Duodenal mucosa (tissue), 2 donors: ENCODE measurements at regions not wholly inside any gene's neighbourhood (a gene's known extent, or its start where the extent isn't known, plus 50 kb on each side); places are given as distances from the start of the nearest gene placed in this dataset.

Experiments
- H3K27ac ChIP-seq: one replicate; pipeline ENCODE4 v1.7.0; 2013; ENCODE audit warnings: low read depth, low read length
- H3K27me3 ChIP-seq, 2 donors: one replicate each; pipeline ENCODE4 v1.7.0; 2013; ENCODE audit warnings: low read length in 2 of 2, control low read depth in 1 of 2; ENCODE audit not compliant: insufficient read depth in 2 of 2, control insufficient read depth in 1 of 2
- H3K36me3 ChIP-seq, 2 donors: one replicate each; pipeline ENCODE4 v1.7.0; 2013; ENCODE audit warnings: low read length in 2 of 2, control low read depth in 1 of 2; ENCODE audit not compliant: insufficient read depth in 2 of 2, control insufficient read depth in 1 of 2
- H3K4me1 ChIP-seq, 2 donors: one replicate each; pipeline ENCODE4 v1.7.0; 2013; ENCODE audit warnings: low read length in 2 of 2, control low read depth in 1 of 2; ENCODE audit not compliant: insufficient read depth in 2 of 2, control insufficient read depth in 1 of 2
- H3K4me3 ChIP-seq, 2 donors: one replicate each; pipeline ENCODE4 v1.7.0; 2013; ENCODE audit warnings: low read length in 2 of 2, low read depth in 1 of 2
- H3K9ac ChIP-seq, 2 donors: one replicate each; pipeline ENCODE4 v1.7.0; 2013; ENCODE audit warnings: low read length in 2 of 2, low read depth in 1 of 2
- H3K9me3 ChIP-seq, 2 donors: one replicate each; pipeline ENCODE4 v1.7.0; 2013; ENCODE audit warnings: low read length in 2 of 2, control low read depth in 1 of 2; ENCODE audit not compliant: control insufficient read depth in 1 of 2

GRCh38 chr1:14061722-14062121, 361.7 kb downstream of the PRDM2 start:
- Histone ChIP-seq H3K4me3 (no peak overlapping the region), H3K36me3 (no peaks in the 10 kb centered on the region), H3K9ac (no peak overlapping the region)

GRCh38 chr1:14062669-14063068, 362.7 kb downstream of the PRDM2 start:
- Histone ChIP-seq H3K27me3 (no peaks in the 10 kb centered on the region), H3K9me3 (no peaks in the 10 kb centered on the region), H3K27ac (no peak overlapping the region), H3K4me3 (no peak overlapping the region), H3K36me3 (no peaks in the 10 kb centered on the region), H3K4me1 (no peaks in the 10 kb centered on the region), H3K9ac (no peak overlapping the region)

More at GRCh38 chr1:14061722-14062121, 361.7 kb downstream of the PRDM2 start:
- Histone ChIP-seq H3K27ac (no peak overlapping the region), H3K27me3 (no peaks in the 10 kb centered on the region), H3K9me3 (no peaks in the 10 kb centered on the region), H3K4me1 (no peaks in the 10 kb centered on the region)

- Histone ChIP-seq H3K27ac (no peak overlapping the region), H3K27me3 (no peaks in the 10 kb centered on the region), H3K9ac (no peak overlapping the region), H3K4me1 (no peaks in the 10 kb centered on the region), H3K9me3 (no peaks in the 10 kb centered on the region), H3K4me3 (no peak overlapping the region), H3K36me3 (no peaks in the 10 kb centered on the region)
Measured at GRCh38 chr1:14064649-14065442, 364.9 kb downstream of the PRDM2 start.

- H3K4me3 ChIP-seq = no peak overlapping the region
- no peak overlapping the region for H3K9ac ChIP-seq
- H3K9me3 ChIP-seq = no peaks in the 10 kb centered on the region
- H3K36me3 ChIP-seq = no peaks in the 10 kb centered on the region
- no peaks in the 10 kb centered on the region for H3K4me1 ChIP-seq
- no peak overlapping the region for H3K27ac ChIP-seq
- H3K27me3 ChIP-seq = no peaks in the 10 kb centered on the region
Measured at GRCh38 chr1:14065486-14065885, 365.5 kb downstream of the PRDM2 start.

GRCh38 chr1:14067036-14067435, 367.0 kb downstream of the PRDM2 start:
- no peaks in the 10 kb centered on the region for H3K4me1 ChIP-seq
- H3K27ac ChIP-seq = no peak overlapping the region
- no peak overlapping the region for H3K9ac ChIP-seq
- no peaks in the 10 kb centered on the region for H3K9me3 ChIP-seq
- H3K27me3 ChIP-seq = no peaks in the 10 kb centered on the region
- no peaks in the 10 kb centered on the region for H3K36me3 ChIP-seq
- no peak overlapping the region for H3K4me3 ChIP-seq

- H3K27ac ChIP-seq = no peak overlapping the region
Measured at GRCh38 chr1:14067711-14068110, 367.7 kb downstream of the PRDM2 start.

GRCh38 chr1:14071581-14071980, 371.6 kb downstream of the PRDM2 start:
- H3K4me1 ChIP-seq = no peaks in the 10 kb centered on the region
- no peak overlapping the region for H3K9ac ChIP-seq
- no peaks in the 10 kb centered on the region for H3K27me3 ChIP-seq
- H3K4me3 ChIP-seq = no peak overlapping the region
- no peaks in the 10 kb centered on the region for H3K9me3 ChIP-seq
- no peak overlapping the region for H3K27ac ChIP-seq
- no peaks in the 10 kb centered on the region for H3K36me3 ChIP-seq

More at GRCh38 chr1:14067711-14068110, 367.7 kb downstream of the PRDM2 start:
- Histone ChIP-seq H3K9me3 (no peaks in the 10 kb centered on the region), H3K4me3 (no peak overlapping the region), H3K27me3 (no peaks in the 10 kb centered on the region), H3K36me3 (no peaks in the 10 kb centered on the region), H3K4me1 (no peaks in the 10 kb centered on the region), H3K9ac (no peak overlapping the region)

GRCh38 chr1:14080653-14081052, 380.7 kb downstream of the PRDM2 start:
- H3K27ac ChIP-seq = no peak overlapping the region
- no peaks in the 10 kb centered on the region for H3K36me3 ChIP-seq
- H3K9me3 ChIP-seq = no peaks in the 10 kb centered on the region
- no peaks in the 10 kb centered on the region for H3K27me3 ChIP-seq
- H3K9ac ChIP-seq = no peak overlapping the region
- no peaks in the 10 kb centered on the region for H3K4me1 ChIP-seq
- no peak overlapping the region for H3K4me3 ChIP-seq

GRCh38 chr1:14082331-14082730, 382.3 kb downstream of the PRDM2 start:
- Histone ChIP-seq H3K4me3 (no peak overlapping the region), H3K27me3 (no peaks in the 10 kb centered on the region), H3K4me1 (no peaks in the 10 kb centered on the region), H3K27ac (no peak overlapping the region), H3K36me3 (no peaks in the 10 kb centered on the region), H3K9me3 (no peaks in the 10 kb centered on the region), H3K9ac (no peak overlapping the region)

- Histone ChIP-seq H3K4me3 (no peak overlapping the region), H3K9me3 (no peaks in the 10 kb centered on the region), H3K4me1 (no peaks in the 10 kb centered on the region), H3K27me3 (no peaks in the 10 kb centered on the region), H3K9ac (no peak overlapping the region), H3K27ac (no peak overlapping the region), H3K36me3 (no peaks in the 10 kb centered on the region)
Measured at GRCh38 chr1:14083277-14083676, 383.3 kb downstream of the PRDM2 start.
